ENCODE measurements at regions not wholly inside any gene's neighbourhood (a gene's known extent, or its start where the extent isn't known, plus 50 kb on each side); places are given as distances from the start of the nearest gene placed in this dataset.

DNA sequence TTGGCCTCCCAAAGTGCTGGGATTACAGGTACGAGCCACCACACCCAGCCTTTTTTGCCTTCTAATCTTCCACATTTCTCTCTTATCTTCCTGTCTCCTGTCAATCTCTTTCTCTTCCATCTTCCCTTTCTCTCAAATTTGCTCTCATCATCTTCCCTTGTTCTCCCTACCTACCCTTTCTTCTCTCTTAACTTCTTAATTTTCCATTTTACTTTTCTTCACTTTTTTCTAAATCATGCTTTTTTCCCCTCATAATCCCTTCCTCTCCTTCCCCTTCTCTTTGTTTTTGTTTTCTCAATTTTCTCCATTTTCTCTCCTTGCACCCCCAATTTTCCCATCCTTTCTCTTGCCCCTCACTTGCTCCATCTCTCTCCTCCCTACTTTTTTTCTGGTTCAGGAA, 545.7 kb downstream of the OMA1 start:
- DNase-seq = no peak

DNA sequence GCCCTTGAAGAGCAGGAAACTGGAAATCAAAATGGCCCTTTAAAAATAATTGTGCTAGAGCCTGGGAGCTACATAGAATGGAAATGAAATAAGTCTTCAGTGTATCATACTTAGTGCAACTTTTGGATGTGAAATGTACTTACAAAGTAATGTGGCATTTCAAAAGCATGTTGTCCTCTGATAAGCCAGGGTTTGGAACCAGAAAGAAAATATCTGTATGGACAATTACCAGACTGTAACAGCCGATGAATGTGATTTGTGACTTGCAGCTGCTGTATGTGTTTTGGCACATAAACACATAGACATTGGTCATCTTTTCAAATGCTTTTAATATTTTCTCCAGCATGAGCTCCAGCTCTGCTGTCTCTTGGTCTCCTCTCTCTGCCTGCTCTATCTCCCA, 546.4 kb downstream of the OMA1 start:
- DNase-seq = peak; percentile 74 to 85

DNA sequence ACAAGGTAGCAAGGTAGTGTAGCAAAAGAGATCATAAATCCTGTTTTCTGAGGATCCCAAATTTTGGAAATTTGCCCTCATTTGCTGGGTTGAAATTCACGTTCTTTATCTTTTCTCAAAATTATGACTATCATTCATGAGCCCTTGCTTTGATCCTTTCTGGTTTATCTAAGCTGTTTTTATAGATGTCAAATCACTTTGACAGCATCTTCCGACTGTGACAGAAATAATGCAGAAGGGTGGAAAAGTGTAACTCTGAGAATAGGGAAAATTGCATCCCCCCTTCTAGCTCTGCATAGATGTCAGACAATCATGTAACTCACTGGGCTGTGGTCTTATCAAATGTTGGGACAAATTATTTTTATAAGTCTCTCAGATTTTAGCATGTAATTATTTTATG, 550.1 kb downstream of the OMA1 start:
- DNase-seq = no peak

DNA sequence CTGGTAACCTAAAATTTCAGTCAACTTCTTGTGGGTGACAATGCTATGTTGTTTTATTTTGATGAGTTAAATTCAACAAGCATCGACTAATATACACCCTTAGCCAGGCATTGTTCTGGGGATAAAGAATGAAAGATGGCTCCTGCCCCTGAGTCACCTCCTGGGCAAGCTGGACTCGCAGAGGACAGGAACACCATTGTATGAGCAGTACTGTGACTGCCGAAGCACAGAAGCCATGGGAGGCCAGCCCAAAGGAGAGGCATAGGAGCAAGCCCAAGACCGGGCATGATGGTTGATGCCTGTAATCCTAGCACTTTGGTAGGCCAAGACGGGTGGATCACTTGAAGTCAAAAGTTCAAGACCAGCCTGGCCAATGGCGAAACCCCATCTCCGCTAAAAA, 555.2 kb downstream of the OMA1 start:
- DNase-seq = no peak

DNA sequence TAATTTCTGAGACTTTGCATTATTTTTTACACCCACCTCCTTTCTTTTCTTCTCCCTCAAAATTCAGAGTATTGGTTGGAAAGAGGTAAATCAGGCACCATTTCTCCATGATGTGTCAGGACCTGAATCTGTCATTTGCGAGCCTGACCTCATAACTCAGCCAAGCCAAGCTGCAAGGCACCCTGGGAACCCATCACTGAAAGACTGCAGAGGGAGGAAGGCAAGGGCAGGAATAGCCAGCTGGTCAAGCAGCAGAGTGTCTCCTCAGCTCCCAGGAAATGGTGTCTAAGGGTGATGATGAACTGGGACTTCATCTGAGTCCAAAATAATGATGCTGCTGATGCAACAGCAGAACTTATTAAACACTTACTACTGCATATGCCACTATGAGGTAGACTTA, 556.6 kb downstream of the OMA1 start:
- no peak for DNase-seq

DNA sequence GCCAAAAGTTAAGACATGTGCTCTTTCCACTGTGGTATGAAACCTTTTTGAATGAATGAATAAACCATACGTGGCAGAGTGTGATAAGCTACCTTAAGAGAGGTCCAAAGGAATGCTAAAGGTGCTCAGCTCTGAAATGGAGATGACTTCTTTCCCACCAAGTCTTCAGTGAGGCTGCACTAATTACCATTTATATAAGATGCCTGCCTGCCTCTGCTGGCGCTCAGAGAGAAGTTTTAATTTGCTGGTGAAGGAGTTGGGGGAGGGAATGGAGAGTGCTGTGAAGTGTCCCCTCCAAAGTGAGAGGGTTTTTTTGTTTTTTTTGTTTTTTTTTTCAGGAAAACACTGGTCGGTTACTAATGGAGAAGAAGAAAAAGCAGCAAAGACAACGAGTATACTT, 559.0 kb downstream of the OMA1 start:
- DNase-seq = no peak

DNA sequence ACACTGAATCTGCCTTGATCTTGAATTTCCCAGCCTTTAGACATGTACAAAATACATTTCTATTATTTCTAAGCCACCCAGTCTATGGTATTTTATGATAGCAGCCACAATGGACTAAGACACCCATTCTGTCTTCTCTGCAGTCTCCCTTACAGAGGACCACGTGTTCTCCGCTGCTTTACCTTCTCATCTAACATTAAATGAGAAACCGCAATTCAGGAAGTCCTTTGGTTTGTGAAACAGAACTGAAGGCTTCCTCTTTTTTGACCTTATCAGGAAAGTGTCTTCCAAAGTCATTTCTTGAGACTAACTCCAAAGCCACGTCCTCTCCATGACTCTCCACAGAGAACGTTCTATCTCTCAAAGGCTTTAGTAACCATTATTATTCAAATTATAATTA, 560.1 kb downstream of the OMA1 start:
- no peak for DNase-seq

DNA sequence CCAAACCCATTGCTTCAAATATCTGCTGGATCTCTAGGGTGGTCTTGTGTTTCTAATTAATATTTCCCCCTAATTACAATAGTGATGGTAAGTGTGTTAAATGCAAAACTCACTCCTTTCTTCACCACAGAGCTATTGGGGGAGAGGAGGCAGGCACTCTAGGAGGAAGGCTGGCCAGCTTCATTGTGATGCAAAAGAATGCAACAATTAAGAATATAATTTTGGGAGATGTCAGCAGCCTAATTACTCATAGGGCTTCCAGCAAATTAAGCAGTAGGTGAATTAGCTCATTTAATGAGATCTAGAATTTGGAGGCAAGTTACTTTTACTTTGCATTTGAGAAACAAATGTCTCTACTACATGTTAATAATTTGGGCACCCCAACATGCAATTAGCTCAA, 560.4 kb upstream of the DAB1 start:
- no peak for DNase-seq

DNA sequence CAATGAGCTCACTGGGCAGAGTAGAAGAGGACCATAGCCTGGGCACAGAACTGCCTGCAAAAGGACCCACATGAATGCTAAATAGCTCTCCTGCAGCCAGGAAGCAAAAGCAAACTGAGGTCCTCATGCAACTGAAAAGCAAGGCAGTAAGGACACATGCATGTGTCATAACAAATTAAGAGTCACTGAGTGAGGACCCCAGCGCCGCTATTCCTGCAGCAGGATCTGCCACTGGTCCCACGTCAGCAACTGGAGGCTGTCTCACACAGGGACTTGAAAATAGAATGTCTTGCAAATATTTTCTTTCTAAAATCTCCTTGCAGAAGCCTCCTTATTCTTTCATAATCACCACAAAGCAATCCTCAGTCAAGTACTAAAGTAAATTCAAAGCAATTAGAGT, 559.6 kb upstream of the DAB1 start:
- no peak for DNase-seq

DNA sequence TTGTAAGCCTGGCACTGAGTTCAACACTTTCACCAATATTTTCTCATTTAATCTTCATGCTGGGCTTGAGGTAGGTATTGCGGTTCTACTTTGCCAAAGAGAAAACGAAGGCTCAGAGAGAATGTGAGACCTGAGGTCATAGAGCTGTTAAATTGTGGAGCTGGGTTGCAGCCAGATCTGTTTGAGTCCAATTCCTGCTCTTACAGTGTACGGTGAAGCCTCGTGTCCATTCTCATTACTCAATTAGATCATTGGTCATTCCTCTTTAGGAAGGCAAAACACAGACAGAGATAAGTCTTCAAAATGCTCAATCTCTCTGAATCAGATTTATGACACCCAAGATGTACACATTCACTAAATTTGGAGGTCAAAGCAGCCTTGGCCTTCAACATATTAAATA, 559.0 kb upstream of the DAB1 start:
- DNase-seq = no peak

DNA sequence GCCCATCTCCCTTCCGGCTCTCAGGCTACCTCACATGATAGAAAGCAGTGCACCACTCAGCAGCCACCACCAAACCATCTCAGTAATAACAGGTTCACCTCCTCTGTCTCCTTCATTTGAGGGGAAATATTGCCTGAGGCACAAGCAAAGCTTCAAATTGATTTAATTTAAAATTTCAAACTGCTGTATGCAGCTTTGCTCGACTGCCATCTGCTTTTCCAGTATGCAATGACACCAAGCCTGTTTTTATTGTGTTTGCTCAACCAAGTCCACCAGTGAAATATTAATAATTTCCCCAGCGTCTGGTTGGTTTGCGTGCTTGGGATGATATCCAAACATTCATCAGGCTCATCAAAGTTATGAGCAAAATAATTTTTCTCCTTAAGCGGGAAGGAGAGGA, 552.4 kb upstream of the DAB1 start:
- DNase-seq = no peak

DNA sequence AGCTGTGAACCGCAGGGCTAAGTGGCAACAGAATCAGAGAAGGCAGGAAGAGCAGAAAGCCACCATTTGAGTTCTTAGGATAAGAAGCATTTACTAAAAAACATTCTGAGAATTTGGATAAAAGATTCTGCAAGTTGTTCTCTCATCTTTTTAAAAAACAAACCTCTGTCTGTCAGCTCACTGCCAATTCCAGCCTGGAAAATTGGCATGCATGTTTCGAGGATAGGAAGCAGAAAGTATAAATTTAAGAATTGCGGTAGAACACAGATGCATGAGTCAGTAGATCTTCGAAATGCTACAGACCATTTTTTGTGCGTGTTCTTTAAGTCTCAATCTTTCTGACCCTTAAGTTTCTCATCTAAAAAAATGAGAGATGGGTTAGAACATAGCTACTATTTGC, 544.5 kb upstream of the DAB1 start:
- no peak for DNase-seq

DNA sequence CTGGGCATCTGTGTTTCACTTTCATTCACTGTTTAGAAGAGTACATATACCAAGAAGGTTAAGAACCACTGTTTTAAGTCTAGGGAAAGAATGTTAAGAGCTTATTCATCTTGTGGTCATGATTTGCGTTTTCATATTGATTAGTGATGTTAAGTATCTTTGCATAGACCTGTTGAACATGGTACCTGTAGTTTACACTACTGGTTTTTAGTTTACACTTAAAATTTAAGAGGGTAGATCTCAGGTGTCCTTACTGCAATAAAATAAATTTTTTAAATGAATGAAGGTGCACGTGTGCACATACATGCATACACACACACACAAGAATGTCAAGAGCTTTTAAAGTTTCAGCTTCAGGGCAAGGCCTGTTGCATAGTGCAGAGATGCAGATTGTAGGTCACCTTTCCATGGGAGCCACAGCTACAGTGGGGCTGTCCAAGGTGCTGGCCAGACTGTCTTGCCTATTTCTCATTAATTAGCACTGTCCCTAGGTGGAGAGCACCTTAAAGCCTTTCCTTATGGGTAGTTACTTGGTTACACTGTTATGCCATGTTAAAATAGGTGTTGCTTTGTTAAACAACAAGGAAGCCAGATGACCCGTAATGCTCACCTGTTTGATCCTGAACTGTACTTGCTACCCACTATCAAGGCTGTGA, 543.0 kb upstream of the DAB1 start:
- peak; percentile 14 to 20 for DNase-seq

DNA sequence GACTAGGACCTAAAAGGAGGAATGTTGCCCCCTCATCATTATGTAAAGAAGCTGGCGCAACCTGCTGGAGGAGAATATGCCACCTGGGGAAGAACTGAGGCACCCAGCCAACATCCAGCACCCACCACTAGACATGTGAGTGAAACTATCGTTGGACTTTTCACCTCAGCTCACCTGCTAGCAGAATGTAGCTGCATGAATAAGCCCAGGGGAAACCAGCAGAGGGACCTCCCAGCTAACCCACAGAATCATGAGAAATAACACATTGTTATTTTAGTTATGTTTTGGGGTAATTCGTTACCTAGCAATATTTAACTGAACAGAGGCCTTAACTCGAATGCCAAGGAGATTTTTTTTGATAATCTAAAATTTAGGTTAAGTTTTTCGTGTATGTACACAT, 542.5 kb upstream of the DAB1 start:
- no peak for DNase-seq

DNA sequence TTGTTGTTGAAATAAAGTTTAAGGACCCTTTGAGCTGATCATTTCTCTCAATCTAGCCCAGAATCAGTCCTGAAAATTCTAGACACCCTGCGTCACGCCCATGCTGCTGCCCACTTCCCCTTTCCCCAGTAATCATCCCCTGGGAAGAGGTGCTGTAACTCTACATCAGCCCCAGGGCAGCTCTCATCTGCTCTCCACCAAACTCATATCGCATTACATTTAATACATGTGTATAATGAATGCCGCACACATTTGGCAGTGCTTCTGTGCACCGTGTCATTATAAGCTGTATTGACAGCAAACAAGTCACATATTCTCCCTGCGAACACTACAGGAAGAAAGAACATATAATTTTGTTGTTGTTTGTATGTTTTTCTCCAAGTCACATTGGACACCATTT, 539.7 kb upstream of the DAB1 start:
- no peak for DNase-seq

DNA sequence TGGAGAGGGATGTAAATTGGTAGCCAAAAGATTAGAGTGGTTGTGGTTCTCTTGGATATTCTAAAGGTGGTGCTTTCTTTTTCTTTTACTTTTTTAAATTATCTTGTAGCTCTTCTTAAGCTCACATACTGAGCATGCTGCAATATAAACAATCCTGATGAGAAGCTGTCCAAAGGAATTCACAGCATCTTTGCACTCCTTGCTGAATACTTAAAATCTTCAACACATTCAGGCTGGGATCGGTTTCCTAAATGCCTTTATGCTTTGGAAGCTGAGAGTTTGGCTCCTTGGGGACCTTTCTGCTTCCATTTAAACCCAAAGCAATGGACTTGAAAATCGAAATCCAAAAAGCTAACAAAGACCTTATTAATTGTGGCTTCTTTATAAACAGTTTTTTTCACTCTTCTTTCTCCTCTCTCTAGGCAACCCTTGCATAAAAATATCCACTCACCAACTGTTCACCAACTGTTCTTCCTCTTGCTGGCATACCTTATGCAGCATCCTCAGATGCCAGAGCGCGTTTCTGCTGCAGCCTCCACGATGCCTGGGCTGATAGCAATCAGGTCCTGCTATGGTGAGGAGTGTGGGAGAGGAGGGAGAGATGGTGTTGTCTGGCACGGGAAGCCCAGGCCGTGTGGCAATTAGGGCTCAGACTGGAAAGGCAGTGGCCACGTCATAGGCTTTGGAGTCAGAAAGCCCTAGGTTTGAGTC, 535.8 kb upstream of the DAB1 start:
- no peak for DNase-seq

DNA sequence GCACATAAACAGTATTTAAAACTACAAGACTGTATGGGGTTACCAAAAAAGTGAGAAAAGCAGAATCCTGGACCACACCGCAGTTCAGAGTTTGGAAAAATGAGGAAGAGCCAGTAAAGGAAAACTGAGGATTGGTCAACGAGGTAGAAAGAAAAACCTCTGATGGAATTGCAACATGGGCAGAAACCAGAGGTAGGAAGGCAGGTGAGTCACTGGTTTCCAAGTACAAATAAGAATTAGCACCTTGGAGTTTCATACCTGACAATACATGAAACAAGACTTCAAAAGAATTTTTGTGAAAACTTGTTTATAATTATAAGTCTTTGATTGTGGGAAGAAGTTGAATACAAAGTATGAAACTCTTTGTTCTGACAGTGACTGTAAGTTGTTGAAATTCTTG, 533.7 kb upstream of the DAB1 start:
- no peak for DNase-seq

DNA sequence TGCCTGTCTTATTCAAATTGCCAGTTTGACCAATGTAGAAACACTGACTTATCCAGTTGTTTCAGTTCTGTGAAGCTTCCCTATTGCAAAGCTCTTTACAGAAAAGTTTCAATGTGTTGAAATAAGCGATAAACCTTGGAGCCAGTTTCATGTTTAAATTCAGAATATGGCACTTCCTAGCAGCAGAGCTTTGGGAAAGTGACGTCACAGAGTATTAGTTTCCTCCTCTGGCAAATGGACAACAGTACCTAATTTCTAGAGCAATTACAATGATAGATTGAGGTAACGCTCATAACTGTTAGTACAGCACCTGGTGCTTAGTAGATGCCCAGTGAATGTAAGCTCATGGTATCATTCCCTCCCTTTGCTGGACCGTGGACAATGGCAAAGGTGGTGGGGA, 527.5 kb upstream of the DAB1 start:
- no peak for DNase-seq

DNA sequence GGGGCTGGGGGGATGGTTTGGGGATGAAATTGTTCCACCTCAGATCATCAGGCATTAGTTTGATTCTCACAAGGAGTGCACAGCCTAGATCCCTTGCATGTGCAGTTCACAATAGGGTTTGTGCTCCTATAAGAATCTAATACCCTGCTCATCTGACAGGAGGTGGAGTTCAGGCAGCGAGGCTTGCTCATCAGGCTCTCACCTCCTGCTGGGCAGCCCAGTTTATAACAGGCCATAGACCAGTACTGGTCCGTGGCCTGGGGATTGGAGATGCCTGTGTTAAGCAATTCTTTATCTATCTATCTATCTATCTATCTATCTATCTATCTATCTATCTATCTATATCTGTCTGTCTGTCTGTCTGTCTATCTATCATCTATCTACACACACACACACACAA, 525.3 kb upstream of the DAB1 start:
- DNase-seq = no peak

DNA sequence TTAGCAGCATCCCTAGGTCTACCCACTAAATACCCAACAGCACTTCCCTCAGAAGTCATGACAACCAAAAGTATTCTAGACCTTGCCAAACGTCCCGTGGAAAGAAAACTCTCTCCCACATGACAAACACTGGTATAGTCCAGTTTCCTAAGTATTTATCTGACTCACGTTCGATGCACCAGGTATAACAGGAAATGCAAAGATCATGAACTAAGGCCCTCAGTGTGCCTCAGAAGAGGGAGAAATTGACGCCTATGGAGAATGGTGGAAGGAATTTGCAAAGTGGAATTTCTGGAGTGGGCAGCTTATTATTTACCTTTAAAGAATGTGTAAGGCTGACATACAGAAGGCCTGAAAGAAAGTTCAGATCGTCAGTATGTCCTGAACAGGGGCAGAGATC, 523.6 kb upstream of the DAB1 start:
- DNase-seq = no peak

DNA sequence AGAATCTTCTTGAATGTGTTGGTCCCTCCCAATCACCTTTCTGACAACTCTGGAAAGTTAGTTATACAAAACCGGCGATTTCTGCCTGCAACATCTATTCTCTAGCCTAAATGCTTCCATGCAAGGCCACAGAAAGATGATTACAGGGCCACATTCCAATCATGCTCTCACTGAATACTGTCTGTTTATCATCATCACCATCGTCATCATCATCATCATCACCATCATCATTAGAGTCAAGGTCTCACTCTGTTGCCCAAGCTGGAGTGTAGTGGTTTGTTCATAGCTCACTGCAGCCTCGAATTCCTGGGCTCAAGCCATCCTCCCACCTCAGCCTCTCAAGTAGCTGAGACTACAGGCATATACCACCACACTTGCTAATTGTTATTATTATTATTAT, 521.2 kb upstream of the DAB1 start:
- no peak for DNase-seq

DNA sequence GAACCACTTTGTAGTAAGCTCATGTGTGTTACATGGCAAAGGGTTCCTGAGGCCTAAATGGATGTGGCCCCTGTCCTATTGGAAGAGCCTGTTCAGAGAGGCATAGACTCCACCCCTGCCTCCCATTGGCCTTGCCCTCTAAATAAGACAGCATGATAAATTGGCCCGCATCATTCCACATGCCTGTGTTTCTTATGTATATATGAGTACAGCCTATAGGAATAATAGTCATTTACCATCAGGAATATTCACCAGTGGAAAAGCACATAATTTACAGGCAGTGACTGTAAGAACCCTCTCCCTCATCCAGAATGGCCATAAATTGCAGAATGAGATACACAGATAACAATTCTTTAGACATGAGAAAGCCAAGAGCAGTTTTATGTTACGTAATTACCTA, 519.5 kb upstream of the DAB1 start:
- DNase-seq = no peak

DNA sequence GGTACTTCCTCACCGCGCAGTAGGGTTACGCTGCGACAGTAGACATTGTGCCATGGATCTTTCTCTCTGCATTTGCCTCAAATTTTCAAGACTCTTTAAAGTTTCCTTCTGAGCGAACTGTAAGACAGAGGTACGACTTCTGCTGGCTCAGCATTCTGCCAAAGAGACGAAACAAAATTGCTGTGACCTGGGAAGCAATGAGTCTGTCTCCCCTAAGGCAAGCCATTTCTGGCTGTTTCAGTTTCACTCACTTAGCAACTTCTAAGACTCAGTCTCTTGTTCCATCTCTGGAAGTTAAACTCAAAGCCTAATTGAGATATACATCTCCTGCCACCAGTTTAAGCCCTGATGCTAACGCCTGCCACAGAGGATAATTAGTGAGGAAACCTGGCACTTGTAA, 510.9 kb upstream of the DAB1 start:
- DNase-seq = no peak

DNA sequence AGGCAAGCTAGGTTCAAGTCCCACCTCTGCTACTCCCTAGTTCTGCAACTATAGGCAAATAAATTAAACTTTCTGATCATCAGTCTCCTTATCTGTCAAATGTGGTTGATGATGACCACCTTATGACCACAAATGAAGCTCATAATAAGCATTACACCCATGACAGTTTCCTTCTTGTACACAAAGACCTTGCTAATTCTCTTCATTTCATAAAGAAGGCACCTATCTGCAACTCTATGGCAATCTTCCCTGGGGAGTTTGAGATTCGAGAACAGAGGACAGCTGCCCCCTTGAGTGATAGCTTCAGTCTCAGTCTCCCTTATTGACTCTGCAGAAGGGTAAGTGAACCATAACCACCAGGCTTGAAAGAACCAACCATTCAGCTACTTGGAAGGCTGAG, 503.1 kb upstream of the DAB1 start:
- no peak for DNase-seq
